HEK293 (cell line): ENCODE measurements at regions not wholly inside any gene's neighbourhood (a gene's known extent, or its start where the extent isn't known, plus 50 kb on each side); places are given as distances from the start of the nearest gene placed in this dataset.

Experiments
- GLI4 ChIP-seq: fragments of 450-650 bp; formaldehyde crosslinking; IDR thresholded peaks from 2 replicates; pipeline ENCODE4 v1.5.1; 2016; ENCODE audit warnings: missing biosample characterization, missing genetic modification characterization
- GLIS2 ChIP-seq: fragments of 450-650 bp; formaldehyde crosslinking; IDR thresholded peaks from 2 replicates; pipeline ENCODE4 v1.5.1; 2016; ENCODE audit warnings: missing biosample characterization, missing genetic modification characterization
- PRDM1 ChIP-seq: fragments of 450-650 bp; formaldehyde crosslinking; IDR thresholded peaks from 2 replicates; pipeline ENCODE4; 2016; ENCODE audit warnings: missing biosample characterization, missing genetic modification characterization
- SP3 ChIP-seq: fragments of 450-650 bp; formaldehyde crosslinking; IDR thresholded peaks from 2 replicates; pipeline ENCODE4 v1.5.1; 2016; ENCODE audit warnings: missing biosample characterization, missing genetic modification characterization
- TCF7L2 ChIP-seq: IDR thresholded peaks from 2 replicates; pipeline ENCODE4 v1.6.1; 2011; ENCODE audit warnings: low read depth, mild to moderate bottlenecking, inconsistent platforms, low read length, moderate library complexity, borderline replicate concordance
- ZIC2 ChIP-seq: fragments of 450-650 bp; formaldehyde crosslinking; IDR thresholded peaks from 2 replicates; pipeline ENCODE4 v1.5.1; 2016; ENCODE audit warnings: missing biosample characterization, missing genetic modification characterization
- ZNF174 ChIP-seq: fragments of 450-650 bp; formaldehyde crosslinking; IDR thresholded peaks from 2 replicates; pipeline ENCODE4 v1.5.0; 2017; ENCODE audit warnings: missing biosample characterization, mild to moderate bottlenecking, missing genetic modification characterization
- ZNF2 ChIP-seq: fragments of 450-650 bp; formaldehyde crosslinking; IDR thresholded peaks from 2 replicates; pipeline ENCODE4 v1.5.1; 2016; ENCODE audit warnings: missing biosample characterization, missing genetic modification characterization
- ZNF211 ChIP-seq: fragments of 450-650 bp; formaldehyde crosslinking; IDR thresholded peaks from 2 replicates; pipeline ENCODE4 v1.5.1; 2016; ENCODE audit warnings: low read depth, missing biosample characterization, missing genetic modification characterization
- ZNF302 ChIP-seq: fragments of 450-650 bp; formaldehyde crosslinking; IDR thresholded peaks from 2 replicates; pipeline ENCODE4 v1.5.1; 2016; ENCODE audit warnings: missing biosample characterization, missing genetic modification characterization, low read depth
- ZNF366 ChIP-seq: fragments of 450-650 bp; formaldehyde crosslinking; conservative IDR thresholded peaks from 2 replicates; pipeline ENCODE4 v1.5.1; 2016; ENCODE audit warnings: missing biosample characterization, missing genetic modification characterization
- ZNF391 ChIP-seq: fragments of 450-650 bp; formaldehyde crosslinking; IDR thresholded peaks from 2 replicates; pipeline ENCODE4 v1.5.1; 2016; ENCODE audit warnings: low read depth, missing biosample characterization, missing genetic modification characterization, borderline replicate concordance
- ZNF423 ChIP-seq: fragments of 450-650 bp; formaldehyde crosslinking; IDR thresholded peaks from 2 replicates; pipeline ENCODE4 v1.5.1; 2016; ENCODE audit warnings: missing biosample characterization, missing genetic modification characterization
- ZNF433 ChIP-seq: fragments of 450-650 bp; formaldehyde crosslinking; IDR thresholded peaks from 2 replicates; pipeline ENCODE4 v1.5.1; 2016; ENCODE audit warnings: missing biosample characterization, missing genetic modification characterization, low read depth
- ZNF544 ChIP-seq: fragments of 450-650 bp; formaldehyde crosslinking; IDR thresholded peaks from 2 replicates; pipeline ENCODE4 v1.5.0; 2017; ENCODE audit warnings: missing biosample characterization, missing genetic modification characterization
- ZNF624 ChIP-seq: fragments of 450-650 bp; formaldehyde crosslinking; IDR thresholded peaks from 2 replicates; pipeline ENCODE4 v1.5.1; 2017; ENCODE audit warnings: missing biosample characterization, missing genetic modification characterization
- ZNF664 ChIP-seq: fragments of 450-650 bp; formaldehyde crosslinking; IDR thresholded peaks from 2 replicates; pipeline ENCODE4 v1.5.1; 2016; ENCODE audit warnings: missing biosample characterization, missing genetic modification characterization
- ZNF701 ChIP-seq: fragments of 450-650 bp; formaldehyde crosslinking; IDR thresholded peaks from 2 replicates; pipeline ENCODE4 v1.5.1; 2016; ENCODE audit warnings: missing biosample characterization, missing genetic modification characterization
- TF ChIP-seq, protein P1 (sequence below): sonication (generic); formaldehyde crosslinking; IDR thresholded peaks from 2 replicates; pipeline ENCODE4 v1.8.1; 2022; ENCODE audit warnings: mild to moderate bottlenecking, moderate library complexity, missing genetic modification reagents
- TF ChIP-seq, protein P2 (sequence below): fragments of 450-650 bp; formaldehyde crosslinking; IDR thresholded peaks from 2 replicates; pipeline ENCODE4 v1.5.1; 2017; ENCODE audit warnings: missing biosample characterization, missing genetic modification characterization
- TF ChIP-seq, protein P3 (sequence below): fragments of 450-650 bp; formaldehyde crosslinking; IDR thresholded peaks from 2 replicates; pipeline ENCODE4 v1.5.1; 2017; ENCODE audit warnings: missing biosample characterization, missing genetic modification characterization
- TF ChIP-seq, protein P4 (sequence below): fragments of 450-650 bp; formaldehyde crosslinking; IDR thresholded peaks from 2 replicates; pipeline ENCODE4 v1.5.1; 2016; ENCODE audit warnings: missing biosample characterization, missing genetic modification characterization, borderline replicate concordance
- TF ChIP-seq, protein P5 (sequence below): fragments of 450-650 bp; formaldehyde crosslinking; IDR thresholded peaks from 2 replicates; pipeline ENCODE4 v1.5.1; 2016; ENCODE audit warnings: missing biosample characterization, missing genetic modification characterization
- TF ChIP-seq, protein P6 (sequence below): fragments of 450-650 bp; formaldehyde crosslinking; IDR thresholded peaks from 2 replicates; pipeline ENCODE4 v1.5.1; 2016; ENCODE audit warnings: missing biosample characterization, missing genetic modification characterization

DNA sequence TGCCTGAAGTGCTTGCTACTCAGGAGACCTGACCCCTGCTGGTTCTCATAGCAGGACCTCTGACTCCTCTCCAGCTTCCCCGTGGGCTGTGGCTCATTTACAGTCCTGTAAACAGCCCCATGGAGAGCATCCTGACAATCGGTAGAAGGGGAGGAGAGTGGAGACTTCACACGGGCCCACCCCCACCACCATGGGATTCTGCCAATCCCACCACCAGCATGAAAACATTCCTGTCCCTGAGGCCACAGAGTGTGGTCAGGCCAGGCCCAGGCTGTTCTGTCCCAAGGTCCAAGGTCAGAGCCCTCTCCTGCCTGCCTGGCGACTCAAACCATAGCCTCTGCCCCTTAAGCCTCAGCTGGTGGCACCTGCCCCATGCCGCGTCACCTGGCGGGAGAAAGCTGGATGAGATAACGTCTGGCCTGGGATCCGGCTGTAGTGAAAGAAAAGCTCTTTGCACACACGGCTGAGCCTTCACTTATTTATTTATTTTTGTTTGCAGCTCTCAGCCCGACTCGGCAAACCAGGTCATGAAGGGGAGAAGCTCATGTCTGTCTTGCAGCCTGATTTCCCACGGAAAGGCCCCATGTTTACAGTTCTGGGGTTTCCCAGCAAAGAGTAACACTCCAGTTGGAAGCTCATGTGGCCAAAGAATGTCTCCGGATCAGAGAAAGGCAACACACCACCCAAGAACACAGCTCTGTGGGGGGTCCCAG is 293.6 kb upstream of the ZMIZ1 start (continued):
- TF ChIP-seq ZNF211 (tag by site-specific recombination) (no peak), SP3 (no peak), ZNF423 (peak; percentile 73), GLI4 (no peak), ZNF391 (tag by site-specific recombination) (no peak), ZNF664 (tag by site-specific recombination) (no peak), PRDM1 (tag by site-specific recombination) (peak; percentile 79), ZNF174 (tag by site-specific recombination) (no peak), ZIC2 (tag by site-specific recombination) (peak; percentile 100), ZNF2 (tag by site-specific recombination) (no peak), ZNF624 (no peak), ZNF433 (tag by site-specific recombination) (no peak), ZNF701 (no peak), ZNF544 (tag by site-specific recombination) (no peak), TCF7L2 (no peak), ZNF366 (tag by site-specific recombination) (no peak), ZNF302 (tag by site-specific recombination) (no peak), GLIS2 (tag by site-specific recombination) (peak; percentile 84)
- TF ChIP-seq, protein P1, sequence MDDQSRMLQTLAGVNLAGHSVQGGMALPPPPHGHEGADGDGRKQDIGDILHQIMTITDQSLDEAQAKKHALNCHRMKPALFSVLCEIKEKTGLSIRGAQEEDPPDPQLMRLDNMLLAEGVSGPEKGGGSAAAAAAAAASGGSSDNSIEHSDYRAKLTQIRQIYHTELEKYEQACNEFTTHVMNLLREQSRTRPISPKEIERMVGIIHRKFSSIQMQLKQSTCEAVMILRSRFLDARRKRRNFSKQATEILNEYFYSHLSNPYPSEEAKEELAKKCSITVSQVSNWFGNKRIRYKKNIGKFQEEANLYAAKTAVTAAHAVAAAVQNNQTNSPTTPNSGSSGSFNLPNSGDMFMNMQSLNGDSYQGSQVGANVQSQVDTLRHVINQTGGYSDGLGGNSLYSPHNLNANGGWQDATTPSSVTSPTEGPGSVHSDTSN (CRISPR knock-in tag), result no peak
- TF ChIP-seq, protein P2, sequence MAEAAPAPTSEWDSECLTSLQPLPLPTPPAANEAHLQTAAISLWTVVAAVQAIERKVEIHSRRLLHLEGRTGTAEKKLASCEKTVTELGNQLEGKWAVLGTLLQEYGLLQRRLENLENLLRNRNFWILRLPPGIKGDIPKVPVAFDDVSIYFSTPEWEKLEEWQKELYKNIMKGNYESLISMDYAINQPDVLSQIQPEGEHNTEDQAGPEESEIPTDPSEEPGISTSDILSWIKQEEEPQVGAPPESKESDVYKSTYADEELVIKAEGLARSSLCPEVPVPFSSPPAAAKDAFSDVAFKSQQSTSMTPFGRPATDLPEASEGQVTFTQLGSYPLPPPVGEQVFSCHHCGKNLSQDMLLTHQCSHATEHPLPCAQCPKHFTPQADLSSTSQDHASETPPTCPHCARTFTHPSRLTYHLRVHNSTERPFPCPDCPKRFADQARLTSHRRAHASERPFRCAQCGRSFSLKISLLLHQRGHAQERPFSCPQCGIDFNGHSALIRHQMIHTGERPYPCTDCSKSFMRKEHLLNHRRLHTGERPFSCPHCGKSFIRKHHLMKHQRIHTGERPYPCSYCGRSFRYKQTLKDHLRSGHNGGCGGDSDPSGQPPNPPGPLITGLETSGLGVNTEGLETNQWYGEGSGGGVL, result no peak
- TF ChIP-seq, protein P3, sequence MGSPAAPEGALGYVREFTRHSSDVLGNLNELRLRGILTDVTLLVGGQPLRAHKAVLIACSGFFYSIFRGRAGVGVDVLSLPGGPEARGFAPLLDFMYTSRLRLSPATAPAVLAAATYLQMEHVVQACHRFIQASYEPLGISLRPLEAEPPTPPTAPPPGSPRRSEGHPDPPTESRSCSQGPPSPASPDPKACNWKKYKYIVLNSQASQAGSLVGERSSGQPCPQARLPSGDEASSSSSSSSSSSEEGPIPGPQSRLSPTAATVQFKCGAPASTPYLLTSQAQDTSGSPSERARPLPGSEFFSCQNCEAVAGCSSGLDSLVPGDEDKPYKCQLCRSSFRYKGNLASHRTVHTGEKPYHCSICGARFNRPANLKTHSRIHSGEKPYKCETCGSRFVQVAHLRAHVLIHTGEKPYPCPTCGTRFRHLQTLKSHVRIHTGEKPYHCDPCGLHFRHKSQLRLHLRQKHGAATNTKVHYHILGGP (tag by site-specific recombination), result no peak
- TF ChIP-seq, protein P4, sequence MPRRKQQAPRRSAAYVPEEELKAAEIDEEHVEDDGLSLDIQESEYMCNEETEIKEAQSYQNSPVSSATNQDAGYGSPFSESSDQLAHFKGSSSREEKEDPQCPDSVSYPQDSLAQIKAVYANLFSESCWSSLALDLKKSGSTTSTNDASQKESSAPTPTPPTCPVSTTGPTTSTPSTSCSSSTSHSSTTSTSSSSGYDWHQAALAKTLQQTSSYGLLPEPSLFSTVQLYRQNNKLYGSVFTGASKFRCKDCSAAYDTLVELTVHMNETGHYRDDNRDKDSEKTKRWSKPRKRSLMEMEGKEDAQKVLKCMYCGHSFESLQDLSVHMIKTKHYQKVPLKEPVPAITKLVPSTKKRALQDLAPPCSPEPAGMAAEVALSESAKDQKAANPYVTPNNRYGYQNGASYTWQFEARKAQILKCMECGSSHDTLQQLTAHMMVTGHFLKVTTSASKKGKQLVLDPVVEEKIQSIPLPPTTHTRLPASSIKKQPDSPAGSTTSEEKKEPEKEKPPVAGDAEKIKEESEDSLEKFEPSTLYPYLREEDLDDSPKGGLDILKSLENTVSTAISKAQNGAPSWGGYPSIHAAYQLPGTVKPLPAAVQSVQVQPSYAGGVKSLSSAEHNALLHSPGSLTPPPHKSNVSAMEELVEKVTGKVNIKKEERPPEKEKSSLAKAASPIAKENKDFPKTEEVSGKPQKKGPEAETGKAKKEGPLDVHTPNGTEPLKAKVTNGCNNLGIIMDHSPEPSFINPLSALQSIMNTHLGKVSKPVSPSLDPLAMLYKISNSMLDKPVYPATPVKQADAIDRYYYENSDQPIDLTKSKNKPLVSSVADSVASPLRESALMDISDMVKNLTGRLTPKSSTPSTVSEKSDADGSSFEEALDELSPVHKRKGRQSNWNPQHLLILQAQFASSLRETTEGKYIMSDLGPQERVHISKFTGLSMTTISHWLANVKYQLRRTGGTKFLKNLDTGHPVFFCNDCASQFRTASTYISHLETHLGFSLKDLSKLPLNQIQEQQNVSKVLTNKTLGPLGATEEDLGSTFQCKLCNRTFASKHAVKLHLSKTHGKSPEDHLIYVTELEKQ (tag by site-specific recombination), result no peak
- TF ChIP-seq, protein P5, sequence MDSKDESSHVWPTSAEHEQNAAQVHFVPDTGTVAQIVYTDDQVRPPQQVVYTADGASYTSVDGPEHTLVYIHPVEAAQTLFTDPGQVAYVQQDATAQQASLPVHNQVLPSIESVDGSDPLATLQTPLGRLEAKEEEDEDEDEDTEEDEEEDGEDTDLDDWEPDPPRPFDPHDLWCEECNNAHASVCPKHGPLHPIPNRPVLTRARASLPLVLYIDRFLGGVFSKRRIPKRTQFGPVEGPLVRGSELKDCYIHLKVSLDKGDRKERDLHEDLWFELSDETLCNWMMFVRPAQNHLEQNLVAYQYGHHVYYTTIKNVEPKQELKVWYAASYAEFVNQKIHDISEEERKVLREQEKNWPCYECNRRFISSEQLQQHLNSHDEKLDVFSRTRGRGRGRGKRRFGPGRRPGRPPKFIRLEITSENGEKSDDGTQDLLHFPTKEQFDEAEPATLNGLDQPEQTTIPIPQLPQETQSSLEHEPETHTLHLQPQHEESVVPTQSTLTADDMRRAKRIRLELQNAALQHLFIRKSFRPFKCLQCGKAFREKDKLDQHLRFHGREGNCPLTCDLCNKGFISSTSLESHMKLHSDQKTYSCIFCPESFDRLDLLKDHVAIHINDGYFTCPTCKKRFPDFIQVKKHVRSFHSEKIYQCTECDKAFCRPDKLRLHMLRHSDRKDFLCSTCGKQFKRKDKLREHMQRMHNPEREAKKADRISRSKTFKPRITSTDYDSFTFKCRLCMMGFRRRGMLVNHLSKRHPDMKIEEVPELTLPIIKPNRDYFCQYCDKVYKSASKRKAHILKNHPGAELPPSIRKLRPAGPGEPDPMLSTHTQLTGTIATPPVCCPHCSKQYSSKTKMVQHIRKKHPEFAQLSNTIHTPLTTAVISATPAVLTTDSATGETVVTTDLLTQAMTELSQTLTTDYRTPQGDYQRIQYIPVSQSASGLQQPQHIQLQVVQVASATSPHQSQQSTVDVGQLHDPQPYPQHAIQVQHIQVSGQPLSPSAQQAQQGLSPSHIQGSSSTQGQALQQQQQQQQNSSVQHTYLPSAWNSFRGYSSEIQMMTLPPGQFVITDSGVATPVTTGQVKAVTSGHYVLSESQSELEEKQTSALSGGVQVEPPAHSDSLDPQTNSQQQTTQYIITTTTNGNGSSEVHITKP, result no peak
- TF ChIP-seq, protein P6, sequence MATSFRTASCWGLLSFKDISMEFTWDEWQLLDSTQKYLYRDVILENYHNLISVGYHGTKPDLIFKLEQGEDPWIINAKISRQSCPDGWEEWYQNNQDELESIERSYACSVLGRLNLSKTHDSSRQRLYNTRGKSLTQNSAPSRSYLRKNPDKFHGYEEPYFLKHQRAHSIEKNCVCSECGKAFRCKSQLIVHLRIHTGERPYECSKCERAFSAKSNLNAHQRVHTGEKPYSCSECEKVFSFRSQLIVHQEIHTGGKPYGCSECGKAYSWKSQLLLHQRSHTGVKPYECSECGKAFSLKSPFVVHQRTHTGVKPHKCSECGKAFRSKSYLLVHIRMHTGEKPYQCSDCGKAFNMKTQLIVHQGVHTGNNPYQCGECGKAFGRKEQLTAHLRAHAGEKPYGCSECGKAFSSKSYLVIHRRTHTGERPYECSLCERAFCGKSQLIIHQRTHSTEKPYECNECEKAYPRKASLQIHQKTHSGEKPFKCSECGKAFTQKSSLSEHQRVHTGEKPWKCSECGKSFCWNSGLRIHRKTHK, result no peak
